ENCODE measurements at regions not wholly inside any gene's neighbourhood (a gene's known extent, or its start where the extent isn't known, plus 50 kb on each side); places are given as distances from the start of the nearest gene placed in this dataset.

DNA sequence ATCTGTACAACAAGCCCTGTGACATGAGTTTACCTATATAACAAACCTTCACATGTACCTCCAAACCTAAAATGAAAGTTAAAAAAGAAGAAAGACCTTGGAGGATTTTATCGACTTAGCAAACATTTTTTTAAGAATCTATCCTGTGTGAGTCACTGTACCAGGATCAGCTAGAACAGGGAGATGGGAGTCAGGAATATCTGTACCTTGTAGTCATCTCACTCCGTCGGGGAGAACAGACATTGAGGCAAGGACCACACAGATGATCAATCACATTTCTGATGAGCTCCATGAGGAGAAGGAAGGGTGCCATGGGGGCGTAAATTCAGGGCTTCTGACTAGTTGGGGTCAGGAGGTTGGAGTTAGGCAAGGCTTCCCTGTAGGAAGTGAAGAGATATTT, 310.6 kb downstream of the VRK1 start:
- H3K4me2 ChIP-seq (ENCODE audit: low read depth, low read length), result no peak overlapping the region
- no peaks in the 10 kb centered on the region for H3K9me3 ChIP-seq (ENCODE audit: low read length)
- FAIRE-seq (no peak), ATAC-seq (no peak), DNase-seq (ENCODE audit: low spot score) (no peak)
- no peaks in the 10 kb centered on the region for H4K20me1 ChIP-seq (ENCODE audit: insufficient read depth, low read length)
- H2AFZ ChIP-seq (ENCODE audit: low read length), result no peak overlapping the region
- ChIA-PET POLR2A (no interaction called here), CTCF (ENCODE audit: low intra/inter-chr PET ratio, low total read pairs) (no interaction called here)
- in situ Hi-C loops (cut with HindIII; ENCODE audit: extremely low pct_ligation_motif_present, low pct_unique_long_range_greater_than_20kb) (no loop called here), intact Hi-C loops (cut with micrococcal nuclease; ENCODE audit: unreplicated experiment) (no loop called here)
- no TSS peak for BruUV-seq (replicated peaks)
- TF ChIP-seq ZNF713 (CRISPR knock-in tag; IDR thresholded peaks at IDR 0.05), result no peak
- TF ChIP-seq ZNF367 (CRISPR knock-in tag; IDR thresholded peaks at IDR 0.05; ENCODE audit: borderline replicate concordance), result no peak
- no peak for TF ChIP-seq BATF2 (CRISPR knock-in tag; IDR thresholded peaks at IDR 0.05)
- no peak for TF ChIP-seq STAG1 (CRISPR knock-in tag; IDR thresholded peaks at IDR 0.05)
- TF ChIP-seq CTCF (CRISPR knock-in tag; IDR thresholded peaks at IDR 0.05), result no peak
- no peak for TF ChIP-seq SRF (IDR thresholded peaks at IDR 0.05; ENCODE audit: low read depth, low read length)
- TF ChIP-seq ZNF501 (CRISPR knock-in tag; IDR thresholded peaks at IDR 0.05), result no peak
- no peak for TF ChIP-seq KLF12 (CRISPR knock-in tag; IDR thresholded peaks at IDR 0.05; ENCODE audit: borderline replicate concordance)
- no peak for TF ChIP-seq HHEX (CRISPR knock-in tag; IDR thresholded peaks at IDR 0.05)
- TF ChIP-seq KAT7 (CRISPR knock-in tag; IDR thresholded peaks at IDR 0.05; ENCODE audit: borderline replicate concordance), result no peak
- 0% methylated on average over 4 of the region's 4 CpGs for WGBS (ENCODE audit: low lambda C conversion rate)
- H3K9ac ChIP-seq (ENCODE audit: insufficient read depth, low read depth, low read length), result no peak overlapping the region
- no peaks in the 10 kb centered on the region for H3K36me3 ChIP-seq (replicated peaks in 1 of 2; ENCODE audit: control insufficient read depth in 1 of 2, insufficient read depth in 2 of 2, low read length in 2 of 2)
- no peak overlapping the region for H3K4me3 ChIP-seq (replicated peaks in 1 of 3; ENCODE audit: insufficient read depth in 1 of 3, low read depth in 2 of 3, low read length in 3 of 3)
- H3K4me1 ChIP-seq (ENCODE audit: insufficient read depth, low read length), result 0 out of 2 replicates have a peak, but pooled peaks cover 4% of the 10 kb centered on the region
- H3K27me3 ChIP-seq (ENCODE audit: control insufficient read depth in 1 of 2, insufficient read depth in 2 of 2, low read length in 2 of 2), result peaks cover 0 to 21% of the 10 kb centered on the region in 2 experiments; a peak in 1 of 5 replicates
- no peak overlapping the region for H3K27ac ChIP-seq (ENCODE audit: extremely low read length, insufficient read depth, low read length)
- no peaks in the 10 kb centered on the region for H3K79me2 ChIP-seq (ENCODE audit: insufficient read depth, low read length)

Data from HepG2 (cell line).